ENCODE measurements at regions not wholly inside any gene's neighbourhood (a gene's known extent, or its start where the extent isn't known, plus 50 kb on each side); places are given as distances from the start of the nearest gene placed in this dataset.

DNA sequence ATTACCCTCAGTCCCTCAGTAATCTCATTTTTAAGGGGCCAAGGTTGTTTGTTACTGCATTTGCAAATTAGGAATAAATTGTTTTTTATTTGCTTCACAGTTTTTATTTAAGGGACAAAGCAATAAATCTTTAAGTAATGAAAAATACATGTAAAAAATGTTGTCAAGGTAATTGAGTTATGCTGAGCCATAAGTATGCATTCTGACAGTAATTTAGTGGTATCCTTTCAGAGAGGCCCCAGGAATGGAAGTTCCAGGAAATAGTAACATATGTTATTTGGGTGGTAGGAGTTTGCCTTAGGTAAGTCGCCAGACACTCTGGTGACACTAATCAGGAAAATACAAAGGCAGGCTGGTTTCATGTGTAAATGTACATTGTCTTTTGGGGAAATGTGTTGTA is 1787.9 kb upstream of the WWC1 start:
- TF ChIP-seq, protein P1, sequence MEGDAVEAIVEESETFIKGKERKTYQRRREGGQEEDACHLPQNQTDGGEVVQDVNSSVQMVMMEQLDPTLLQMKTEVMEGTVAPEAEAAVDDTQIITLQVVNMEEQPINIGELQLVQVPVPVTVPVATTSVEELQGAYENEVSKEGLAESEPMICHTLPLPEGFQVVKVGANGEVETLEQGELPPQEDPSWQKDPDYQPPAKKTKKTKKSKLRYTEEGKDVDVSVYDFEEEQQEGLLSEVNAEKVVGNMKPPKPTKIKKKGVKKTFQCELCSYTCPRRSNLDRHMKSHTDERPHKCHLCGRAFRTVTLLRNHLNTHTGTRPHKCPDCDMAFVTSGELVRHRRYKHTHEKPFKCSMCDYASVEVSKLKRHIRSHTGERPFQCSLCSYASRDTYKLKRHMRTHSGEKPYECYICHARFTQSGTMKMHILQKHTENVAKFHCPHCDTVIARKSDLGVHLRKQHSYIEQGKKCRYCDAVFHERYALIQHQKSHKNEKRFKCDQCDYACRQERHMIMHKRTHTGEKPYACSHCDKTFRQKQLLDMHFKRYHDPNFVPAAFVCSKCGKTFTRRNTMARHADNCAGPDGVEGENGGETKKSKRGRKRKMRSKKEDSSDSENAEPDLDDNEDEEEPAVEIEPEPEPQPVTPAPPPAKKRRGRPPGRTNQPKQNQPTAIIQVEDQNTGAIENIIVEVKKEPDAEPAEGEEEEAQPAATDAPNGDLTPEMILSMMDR (IDR thresholded peaks at IDR 0.05; ENCODE audit: low read depth, low read length): no peak
- DNase-seq (ENCODE audit: extremely low read depth, low read depth): no peak

DNA sequence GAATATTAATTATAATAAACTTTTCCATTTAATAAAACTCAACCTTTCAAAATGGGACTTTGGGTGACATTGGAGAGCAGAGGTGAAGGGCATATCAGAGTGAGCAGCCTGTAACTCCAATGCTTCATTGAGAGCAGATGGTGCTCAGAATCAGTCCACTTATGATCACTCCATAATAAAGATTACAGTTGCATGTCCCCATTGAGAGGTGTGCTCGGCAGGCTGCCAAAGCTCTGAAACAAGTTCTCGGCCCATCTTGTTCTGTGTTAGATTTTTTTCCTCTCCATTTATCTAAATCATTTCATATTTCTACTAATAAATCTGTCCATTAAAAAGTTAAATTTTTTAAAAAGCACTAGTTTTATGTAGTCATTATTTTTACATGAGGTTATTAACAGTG is 1786.4 kb upstream of the WWC1 start:
- TF ChIP-seq, protein P1 (IDR thresholded peaks at IDR 0.05; ENCODE audit: low read depth, low read length): no peak
- DNase-seq (ENCODE audit: extremely low read depth, low read depth): no peak

DNA sequence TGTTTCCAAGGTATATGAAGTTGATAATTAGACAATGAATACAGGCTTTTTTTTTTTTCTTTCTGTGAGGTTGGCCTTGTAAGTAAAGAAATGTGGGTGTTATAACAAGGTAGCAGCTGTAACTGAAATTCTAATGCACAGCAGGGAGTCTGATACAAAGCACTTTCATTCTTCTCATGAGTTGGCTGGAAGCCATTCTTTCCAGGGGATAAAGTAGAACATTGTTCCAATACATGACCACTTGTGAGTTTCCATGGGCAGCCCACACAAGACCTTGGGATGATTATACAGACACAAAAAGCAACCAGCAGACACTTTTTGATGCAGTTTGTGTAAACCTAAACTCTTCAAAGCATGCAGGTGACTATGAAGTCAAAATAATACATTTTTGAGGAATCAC is 1785.9 kb upstream of the WWC1 start:
- TF ChIP-seq, protein P1 (IDR thresholded peaks at IDR 0.05; ENCODE audit: low read depth, low read length): no peak
- DNase-seq (ENCODE audit: extremely low read depth, low read depth): no peak

DNA sequence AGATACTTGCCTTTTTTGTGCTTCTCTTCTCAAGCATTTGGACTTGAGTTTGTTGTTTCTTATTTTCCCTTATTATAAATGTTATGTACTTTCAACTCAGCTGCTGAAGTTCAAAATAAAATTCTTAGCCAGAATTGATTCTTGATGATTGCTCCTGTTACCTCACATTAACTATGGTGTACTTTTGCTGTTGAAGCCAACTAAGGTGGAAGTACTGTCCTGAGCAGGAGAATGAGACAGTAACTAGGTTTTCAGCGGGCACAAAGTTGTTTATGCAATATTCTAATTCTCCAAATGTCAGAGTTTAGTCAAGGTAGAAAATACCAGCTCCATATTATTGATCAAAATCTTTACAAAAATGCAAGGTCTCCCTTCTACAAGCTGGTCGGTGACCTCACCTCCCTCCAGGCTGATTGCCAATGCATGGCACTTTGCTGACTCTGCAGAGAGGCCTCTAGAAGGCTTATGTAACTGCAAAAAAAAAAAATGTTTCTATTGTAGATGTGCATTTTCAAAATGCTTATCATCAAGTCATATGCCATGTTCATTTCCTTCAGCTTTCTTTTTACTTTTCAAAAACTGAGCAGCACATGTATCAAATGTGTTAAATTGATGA is 1783.5 kb upstream of the WWC1 start:
- TF ChIP-seq, protein P1 (IDR thresholded peaks at IDR 0.05; ENCODE audit: low read depth, low read length): no peak
- DNase-seq (ENCODE audit: extremely low read depth, low read depth): no peak

DNA sequence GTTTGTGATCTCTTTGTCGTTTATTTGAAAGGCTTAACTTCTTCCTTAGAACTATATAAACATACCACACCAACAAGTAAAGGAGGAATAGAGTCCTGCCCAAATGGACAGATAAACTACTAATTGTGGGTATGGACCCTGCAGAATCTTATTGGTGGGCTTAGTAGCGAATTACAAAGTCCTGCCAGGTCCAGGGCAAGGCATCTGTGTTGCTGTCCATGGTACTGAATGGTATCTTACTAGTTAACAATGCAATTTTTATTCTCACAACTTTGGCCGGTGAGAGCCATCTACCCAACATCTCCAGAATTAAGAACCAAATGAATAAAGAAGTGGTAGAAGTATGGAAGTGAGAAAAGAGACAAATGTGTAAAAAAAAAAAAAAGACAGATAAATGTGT is 1782.4 kb upstream of the WWC1 start:
- DNase-seq (ENCODE audit: extremely low read depth, low read depth): no peak
- TF ChIP-seq, protein P1 (IDR thresholded peaks at IDR 0.05; ENCODE audit: low read depth, low read length): no peak

DNA sequence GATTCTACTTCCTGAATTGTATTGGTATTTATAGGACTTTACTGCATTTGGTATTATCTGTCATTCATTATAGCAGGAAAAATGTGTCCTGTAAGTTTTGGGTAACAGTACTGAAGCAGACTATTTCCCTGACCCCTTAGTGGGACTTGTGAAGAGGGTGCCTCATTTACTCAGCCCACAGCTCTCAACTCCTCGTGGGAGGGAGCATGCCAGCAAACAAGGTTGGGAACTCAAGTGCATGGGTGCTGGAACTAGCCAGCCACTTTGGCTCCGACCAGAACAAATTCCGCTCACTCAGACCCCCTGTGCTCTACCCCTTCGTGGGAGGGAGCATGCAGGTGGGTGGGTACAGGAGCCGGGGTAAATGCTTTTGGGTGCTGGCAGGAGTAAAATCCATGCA is 1773.5 kb upstream of the WWC1 start:
- TF ChIP-seq, protein P1 (IDR thresholded peaks at IDR 0.05; ENCODE audit: low read depth, low read length): no peak
- no peak for DNase-seq (ENCODE audit: extremely low read depth, low read depth)

DNA sequence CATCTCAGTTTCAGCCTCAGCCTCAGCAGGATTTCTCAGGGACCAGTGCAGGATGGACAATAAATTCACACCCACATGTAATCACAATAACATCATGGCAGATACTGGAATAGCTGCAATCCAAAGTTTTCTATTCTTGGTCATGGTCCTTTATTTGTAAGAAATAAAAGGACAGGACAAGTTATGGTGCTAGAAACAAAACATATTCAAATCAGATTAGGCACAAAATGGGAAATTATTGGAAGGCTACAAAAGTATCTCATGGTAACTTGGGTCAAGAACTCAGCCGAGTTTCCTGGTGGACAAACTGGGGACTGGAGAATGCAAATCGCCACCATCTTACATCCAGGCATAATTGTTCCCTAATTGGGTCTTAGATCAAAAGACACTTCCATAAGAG is 1768.2 kb upstream of the WWC1 start:
- TF ChIP-seq, protein P1 (IDR thresholded peaks at IDR 0.05; ENCODE audit: low read depth, low read length): no peak
- DNase-seq (ENCODE audit: extremely low read depth, low read depth): no peak
